ENCODE measurements at regions not wholly inside any gene's neighbourhood (a gene's known extent, or its start where the extent isn't known, plus 50 kb on each side); places are given as distances from the start of the nearest gene placed in this dataset.
"Not testable (repeated sequence)": the region's sequence is repeated elsewhere in the genome, so short reads cannot be mapped to it uniquely, and the experiment has no call there.

- H4K20me1 ChIP-seq (ENCODE audit: insufficient read depth, low read length, poor library complexity, severe bottlenecking): no peaks in the 10 kb centered on the region
- no peaks in the 10 kb centered on the region for H3F3A ChIP-seq (ENCODE audit: low read depth)
- H2AFZ ChIP-seq (ENCODE audit: low read length): no peak overlapping the region
- no peaks in the 10 kb centered on the region for H3K36me3 ChIP-seq (ENCODE audit: insufficient read depth, low read length)
- H3K4me2 ChIP-seq (ENCODE audit: low read depth, low read length, poor library complexity, severe bottlenecking): no peak overlapping the region
- H3K9me3 ChIP-seq (ENCODE audit: insufficient read depth, low read depth, low read length): no peaks in the 10 kb centered on the region
- no peak overlapping the region for H3K9ac ChIP-seq (ENCODE audit: low read depth, low read length, poor library complexity, severe bottlenecking)
- TF ChIP-seq EZH2phosphoT487 (IDR thresholded peaks at IDR 0.05; ENCODE audit: borderline replicate concordance): no peak
- no peak for TF ChIP-seq CTCF (conservative IDR thresholded peaks at IDR 0.05; ENCODE audit: low read length)
- peaks cover 7% of the 10 kb centered on the region for H3K4me1 ChIP-seq (ENCODE audit: insufficient read depth, low read length, poor library complexity, severe bottlenecking)
- H3K4me3 ChIP-seq (ENCODE audit: low read length, poor library complexity, severe bottlenecking): no peak overlapping the region
- H3K9me2 ChIP-seq (replicated peaks; ENCODE audit: low read depth, low read length): no peaks in the 10 kb centered on the region
- no peaks in the 10 kb centered on the region for H3K79me2 ChIP-seq (ENCODE audit: insufficient read depth, low read length)
- peaks cover 11% of the 10 kb centered on the region for H3K27me3 ChIP-seq (ENCODE audit: insufficient read depth, low read length, poor library complexity, severe bottlenecking)
Observed at GRCh38 chr10:30686708-30687107, 57.2 kb upstream of the LYZL2 start.

GRCh38 chr10:30683496-30683895 is 53.9 kb upstream of the LYZL2 start:
- no peaks in the 10 kb centered on the region for H3K36me3 ChIP-seq (ENCODE audit: insufficient read depth, low read length)
- H2AFZ ChIP-seq (ENCODE audit: low read length): no peak overlapping the region
- no peak overlapping the region for H3K4me3 ChIP-seq (ENCODE audit: low read length, poor library complexity, severe bottlenecking)
- H3K9me3 ChIP-seq (ENCODE audit: insufficient read depth, low read depth, low read length): no peaks in the 10 kb centered on the region; the same call in 1 of the 2 replicates
- H3F3A ChIP-seq (ENCODE audit: low read depth): no peaks in the 10 kb centered on the region
- H3K9me2 ChIP-seq (replicated peaks; ENCODE audit: low read depth, low read length): no peaks in the 10 kb centered on the region
- no peak overlapping the region for H3K4me2 ChIP-seq (ENCODE audit: low read depth, low read length, poor library complexity, severe bottlenecking)
- H3K79me2 ChIP-seq (ENCODE audit: insufficient read depth, low read length): no peaks in the 10 kb centered on the region
- H3K4me1 ChIP-seq (ENCODE audit: insufficient read depth, low read length, poor library complexity, severe bottlenecking): peaks cover 7% of the 10 kb centered on the region
- no peak overlapping the region for H3K9ac ChIP-seq (ENCODE audit: low read depth, low read length, poor library complexity, severe bottlenecking)
- TF ChIP-seq CTCF (conservative IDR thresholded peaks at IDR 0.05; ENCODE audit: low read length): no peak
- no peak for TF ChIP-seq EZH2phosphoT487 (IDR thresholded peaks at IDR 0.05; ENCODE audit: borderline replicate concordance)
- H4K20me1 ChIP-seq (ENCODE audit: insufficient read depth, low read length, poor library complexity, severe bottlenecking): no peaks in the 10 kb centered on the region
- peaks cover 11% of the 10 kb centered on the region for H3K27me3 ChIP-seq (ENCODE audit: insufficient read depth, low read length, poor library complexity, severe bottlenecking)

GRCh38 chr10:30682377-30683199 is 53.0 kb upstream of the LYZL2 start:
- not testable (repeated sequence) for H3F3A ChIP-seq (ENCODE audit: low read depth); H3K9me2 ChIP-seq (replicated peaks; ENCODE audit: low read depth, low read length); H3K36me3 ChIP-seq (ENCODE audit: insufficient read depth, low read length); H3K79me2 ChIP-seq (ENCODE audit: insufficient read depth, low read length); H3K4me1 ChIP-seq (ENCODE audit: insufficient read depth, low read length, poor library complexity, severe bottlenecking); H3K4me2 ChIP-seq (ENCODE audit: low read depth, low read length, poor library complexity, severe bottlenecking); H4K20me1 ChIP-seq (ENCODE audit: insufficient read depth, low read length, poor library complexity, severe bottlenecking); H3K4me3 ChIP-seq (ENCODE audit: low read length, poor library complexity, severe bottlenecking); H3K9me3 ChIP-seq (ENCODE audit: insufficient read depth, low read depth, low read length); H3K9ac ChIP-seq (ENCODE audit: low read depth, low read length, poor library complexity, severe bottlenecking); H2AFZ ChIP-seq (ENCODE audit: low read length)
- H3K27me3 ChIP-seq (ENCODE audit: insufficient read depth, low read length, poor library complexity, severe bottlenecking): peaks cover 11% of the 10 kb centered on the region

- H3K9me3 ChIP-seq (ENCODE audit: insufficient read depth, low read depth, low read length): no peaks in the 10 kb centered on the region; the same call in 1 of the 2 replicates
- no peaks in the 10 kb centered on the region for H4K20me1 ChIP-seq (ENCODE audit: insufficient read depth, low read length, poor library complexity, severe bottlenecking)
- H2AFZ ChIP-seq (ENCODE audit: low read length): no peak overlapping the region
- no peaks in the 10 kb centered on the region for H3K4me1 ChIP-seq (ENCODE audit: insufficient read depth, low read length, poor library complexity, severe bottlenecking)
- H3F3A ChIP-seq (ENCODE audit: low read depth): no peaks in the 10 kb centered on the region
- no peaks in the 10 kb centered on the region for H3K36me3 ChIP-seq (ENCODE audit: insufficient read depth, low read length)
- H3K4me2 ChIP-seq (ENCODE audit: low read depth, low read length, poor library complexity, severe bottlenecking): no peak overlapping the region
- H3K27me3 ChIP-seq (ENCODE audit: insufficient read depth, low read length, poor library complexity, severe bottlenecking): peaks cover 11% of the 10 kb centered on the region
- H3K9me2 ChIP-seq (replicated peaks; ENCODE audit: low read depth, low read length): no peaks in the 10 kb centered on the region
- no peak overlapping the region for H3K9ac ChIP-seq (ENCODE audit: low read depth, low read length, poor library complexity, severe bottlenecking)
- H3K79me2 ChIP-seq (ENCODE audit: insufficient read depth, low read length): no peaks in the 10 kb centered on the region
- H3K4me3 ChIP-seq (ENCODE audit: low read length, poor library complexity, severe bottlenecking): no peak overlapping the region
- TF ChIP-seq CTCF (conservative IDR thresholded peaks at IDR 0.05; ENCODE audit: low read length): no peak
- TF ChIP-seq EZH2phosphoT487 (IDR thresholded peaks at IDR 0.05; ENCODE audit: borderline replicate concordance): no peak
Observed at GRCh38 chr10:30680908-30681307, 51.4 kb upstream of the LYZL2 start.
